HAP-1 (cell line): ENCODE measurements at regions not wholly inside any gene's neighbourhood (a gene's known extent, or its start where the extent isn't known, plus 50 kb on each side); places are given as distances from the start of the nearest gene placed in this dataset.
"Not testable (repeated sequence)": the region's sequence is repeated elsewhere in the genome, so short reads cannot be mapped to it uniquely, and the experiment has no call there.

Experiments
- DNase-seq, 2 experiments: peaks; one replicate each; pipeline ENCODE4 v3.0.0-alpha.2; 2016 to 2020; ENCODE audit warnings: low spot score in 2 of 2
- H3K27me3 ChIP-seq: fragments of 250-450 bp; sonication (Bioruptor Pico); 2 replicates; pipeline ENCODE4 v1.5.1; 2020; ENCODE audit warnings: low read depth, mild to moderate bottlenecking, moderate library complexity
- H3K36me3 ChIP-seq: fragments of 250-450 bp; sonication (Bioruptor Pico); replicated peaks from 2 replicates; pipeline ENCODE4 v1.5.1; 2020; ENCODE audit warnings: mild to moderate bottlenecking
- H3K4me1 ChIP-seq: fragments of 250-450 bp; sonication (Bioruptor Pico); 2 replicates; pipeline ENCODE4 v1.5.1; 2020; ENCODE audit warnings: mild to moderate bottlenecking
- H3K4me3 ChIP-seq: fragments of 250-450 bp; sonication (Bioruptor Pico); 2 replicates; pipeline ENCODE4 v1.5.1; 2020; ENCODE audit warnings: mild to moderate bottlenecking, moderate library complexity
- H3K9me3 ChIP-seq: fragments of 250-450 bp; sonication (Bioruptor Pico); 2 replicates; pipeline ENCODE4 v1.5.1; 2020; ENCODE audit warnings: mild to moderate bottlenecking, moderate library complexity
- in situ Hi-C: fragments of 300-500 bp; cut with MboI; formaldehyde crosslinking; loops from 3 replicates; pipeline ENCODE4 v1.14.3; 2020; ENCODE audit warnings: low sequenced_read_pairs, inconsistent platforms, mixed read lengths

GRCh38 chr2:193847130-193847529, 1652.4 kb upstream of the TMEFF2 start:
- in situ Hi-C loops = no loop called here
- H3K4me1 ChIP-seq = no peaks in the 10 kb centered on the region
- H3K27me3 ChIP-seq = no peaks in the 10 kb centered on the region
- no peaks in the 10 kb centered on the region for H3K36me3 ChIP-seq
- H3K9me3 ChIP-seq = no peaks in the 10 kb centered on the region
- H3K4me3 ChIP-seq = no peak overlapping the region
- DNase-seq = no peak

- no peaks in the 10 kb centered on the region for H3K36me3 ChIP-seq
- no peak for DNase-seq
- no peaks in the 10 kb centered on the region for H3K4me1 ChIP-seq
Measured at GRCh38 chr2:193845604-193846003, 1650.9 kb upstream of the TMEFF2 start.

GRCh38 chr2:193843675-193844074, 1648.9 kb upstream of the TMEFF2 start:
- no peaks in the 10 kb centered on the region for H3K27me3 ChIP-seq
- no peaks in the 10 kb centered on the region for H3K4me1 ChIP-seq
- H3K9me3 ChIP-seq = no peaks in the 10 kb centered on the region
- no peak for DNase-seq
- H3K4me3 ChIP-seq = no peak overlapping the region
- H3K36me3 ChIP-seq = no peaks in the 10 kb centered on the region
- in situ Hi-C loops = no loop called here

More at GRCh38 chr2:193845604-193846003, 1650.9 kb upstream of the TMEFF2 start:
- in situ Hi-C loops = no loop called here
- Histone ChIP-seq H3K4me3 (no peak overlapping the region), H3K27me3 (no peaks in the 10 kb centered on the region), H3K9me3 (no peaks in the 10 kb centered on the region)

GRCh38 chr2:193841384-193842150, 1646.8 kb upstream of the TMEFF2 start:
- H3K4me3 ChIP-seq = no peak overlapping the region
- no peaks in the 10 kb centered on the region for H3K36me3 ChIP-seq
- no peaks in the 10 kb centered on the region for H3K27me3 ChIP-seq
- H3K9me3 ChIP-seq = no peaks in the 10 kb centered on the region
- DNase-seq = no peak
- in situ Hi-C loops = no loop called here
- no peaks in the 10 kb centered on the region for H3K4me1 ChIP-seq

- Histone ChIP-seq H3K4me1 (no peaks in the 10 kb centered on the region), H3K27me3 (no peaks in the 10 kb centered on the region), H3K36me3 (no peaks in the 10 kb centered on the region), H3K4me3 (no peak overlapping the region), H3K9me3 (no peaks in the 10 kb centered on the region)
- no peak for DNase-seq
- in situ Hi-C loops = no loop called here
Measured at GRCh38 chr2:193837111-193837738, 1642.5 kb upstream of the TMEFF2 start.

- H3K4me1 ChIP-seq, DNase-seq, H3K27me3 ChIP-seq, H3K4me3 ChIP-seq, H3K9me3 ChIP-seq, in situ Hi-C loops, H3K36me3 ChIP-seq: not testable (repeated sequence)
Measured at GRCh38 chr2:193836424-193837006, 1641.8 kb upstream of the TMEFF2 start.

- H3K9me3 ChIP-seq, H3K36me3 ChIP-seq, H3K4me1 ChIP-seq, H3K4me3 ChIP-seq, H3K27me3 ChIP-seq, DNase-seq, in situ Hi-C loops: not testable (repeated sequence)
Measured at GRCh38 chr2:193833895-193834294, 1639.2 kb upstream of the TMEFF2 start.

GRCh38 chr2:193824474-193824873, 1629.7 kb upstream of the TMEFF2 start:
- H3K9me3 ChIP-seq = no peaks in the 10 kb centered on the region
- in situ Hi-C loops = no loop called here
- H3K4me3 ChIP-seq = no peak overlapping the region
- no peaks in the 10 kb centered on the region for H3K36me3 ChIP-seq
- no peaks in the 10 kb centered on the region for H3K4me1 ChIP-seq
- no peak for DNase-seq
- H3K27me3 ChIP-seq = no peaks in the 10 kb centered on the region

GRCh38 chr2:193818801-193819499, 1624.2 kb upstream of the TMEFF2 start:
- no peaks in the 10 kb centered on the region for H3K4me1 ChIP-seq
- no peak for DNase-seq
- H3K4me3 ChIP-seq = no peak overlapping the region
- in situ Hi-C loops = no loop called here
- no peaks in the 10 kb centered on the region for H3K36me3 ChIP-seq
- no peaks in the 10 kb centered on the region for H3K27me3 ChIP-seq
- H3K9me3 ChIP-seq = no peaks in the 10 kb centered on the region

GRCh38 chr2:193816008-193816407, 1621.3 kb upstream of the TMEFF2 start:
- no peak for DNase-seq
- no peaks in the 10 kb centered on the region for H3K9me3 ChIP-seq
- no peaks in the 10 kb centered on the region for H3K27me3 ChIP-seq
- in situ Hi-C loops = no loop called here
- H3K4me3 ChIP-seq = no peak overlapping the region
- no peaks in the 10 kb centered on the region for H3K36me3 ChIP-seq
- no peaks in the 10 kb centered on the region for H3K4me1 ChIP-seq

- Histone ChIP-seq H3K27me3 (no peaks in the 10 kb centered on the region), H3K9me3 (no peaks in the 10 kb centered on the region), H3K4me1 (peaks cover 5% of the 10 kb centered on the region), H3K36me3 (no peaks in the 10 kb centered on the region), H3K4me3 (no peak overlapping the region)
- in situ Hi-C loops = no loop called here
- no peak for DNase-seq
Measured at GRCh38 chr2:193810533-193810932, 1615.8 kb upstream of the TMEFF2 start.

GRCh38 chr2:193808877-193809276, 1614.1 kb upstream of the TMEFF2 start:
- Histone ChIP-seq H3K4me1 (peaks cover 6% of the 10 kb centered on the region), H3K36me3 (no peaks in the 10 kb centered on the region), H3K4me3 (no peak overlapping the region), H3K9me3 (no peaks in the 10 kb centered on the region), H3K27me3 (no peaks in the 10 kb centered on the region)
- no peak for DNase-seq
- in situ Hi-C loops = no loop called here

GRCh38 chr2:193806088-193806774, 1611.5 kb upstream of the TMEFF2 start:
- no peaks in the 10 kb centered on the region for H3K36me3 ChIP-seq
- in situ Hi-C loops = no loop called here
- DNase-seq = peak in 1 of 2 experiments; percentile 9
- peaks cover 6% of the 10 kb centered on the region for H3K4me1 ChIP-seq
- no peaks in the 10 kb centered on the region for H3K9me3 ChIP-seq
- no peak overlapping the region for H3K4me3 ChIP-seq
- H3K27me3 ChIP-seq = no peaks in the 10 kb centered on the region
